Activated CD4-positive, alpha-beta T cell treated with anti-CD3 and anti-CD28 coated beads, Interleukin-2, amount 50 U/mL, for 4 hours (primary cell): ENCODE measurements at regions not wholly inside any gene's neighbourhood (a gene's known extent, or its start where the extent isn't known, plus 50 kb on each side); places are given as distances from the start of the nearest gene placed in this dataset.
"Not testable (repeated sequence)": the region's sequence is repeated elsewhere in the genome, so short reads cannot be mapped to it uniquely, and the experiment has no call there.

Experiments used
- DNase-seq, 2 experiments: peaks; one replicate each; pipeline ENCODE4 v3.0.0-alpha.2; 2020

DNA sequence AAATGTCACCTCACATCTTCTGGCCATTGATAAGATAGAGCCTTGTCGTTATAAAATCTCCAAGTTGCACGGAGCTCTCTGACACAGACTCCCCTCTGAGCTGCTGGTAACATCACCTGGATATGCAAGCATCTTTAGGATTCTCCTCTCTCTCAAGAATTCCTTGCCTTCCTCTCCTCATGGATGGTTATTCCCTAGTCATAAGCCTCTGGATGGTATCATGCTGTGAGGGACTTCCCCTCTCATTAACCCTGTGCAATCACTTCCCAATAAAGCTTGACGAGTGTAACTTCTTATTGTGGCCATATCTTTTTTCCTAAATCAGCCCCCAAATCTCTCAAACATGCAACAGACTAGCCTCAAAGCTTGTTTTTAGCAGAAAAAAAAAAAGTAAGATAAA, 1057.0 kb upstream of the SLIT2 start:
- no peak for DNase-seq

DNA sequence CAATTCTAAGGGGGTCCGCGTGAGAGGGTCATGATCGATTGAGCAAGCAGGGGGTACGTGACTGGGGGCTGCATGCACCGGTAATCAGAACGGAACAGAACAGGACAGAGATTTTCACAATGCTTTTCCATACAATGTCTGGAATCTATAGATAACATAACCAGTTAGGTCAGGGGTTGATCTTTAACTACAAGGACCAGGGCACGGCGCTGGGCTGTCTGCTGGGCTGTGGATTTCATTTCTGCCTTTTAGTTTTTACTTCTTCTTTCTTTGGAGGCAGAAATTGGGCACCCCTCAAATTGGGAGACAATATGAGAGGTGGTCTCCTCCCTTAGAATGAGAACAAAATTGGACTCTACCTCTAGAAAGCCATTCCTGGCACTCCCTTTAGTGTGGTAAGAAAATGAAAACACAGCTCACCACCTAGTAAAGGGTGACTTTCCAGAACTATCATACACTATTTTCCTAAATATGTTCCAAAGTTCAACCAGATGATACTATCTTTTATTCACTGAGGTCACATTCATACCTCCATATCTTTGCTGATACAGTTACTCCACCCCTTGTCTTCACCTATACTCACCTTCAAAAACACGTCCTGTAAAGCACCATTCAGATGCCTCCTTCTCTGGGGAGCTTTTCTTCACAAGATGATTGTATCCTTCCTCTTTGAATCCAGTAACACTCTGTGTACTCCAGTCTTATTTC, 1058.3 kb upstream of the SLIT2 start:
- DNase-seq = no peak

GRCh38 chr4:19191979-19192650, 1059.6 kb upstream of the SLIT2 start:
- DNase-seq = no peak

- no peak for DNase-seq
These were observed 1064.0 kb upstream of the SLIT2 start for GRCh38 chr4:19187691-19188090.

- no peak for DNase-seq
These were observed 1064.6 kb upstream of the SLIT2 start for GRCh38 chr4:19187096-19187495.

GRCh38 chr4:19181631-19182030, 1070.1 kb upstream of the SLIT2 start:
- not testable (repeated sequence) for DNase-seq

DNA sequence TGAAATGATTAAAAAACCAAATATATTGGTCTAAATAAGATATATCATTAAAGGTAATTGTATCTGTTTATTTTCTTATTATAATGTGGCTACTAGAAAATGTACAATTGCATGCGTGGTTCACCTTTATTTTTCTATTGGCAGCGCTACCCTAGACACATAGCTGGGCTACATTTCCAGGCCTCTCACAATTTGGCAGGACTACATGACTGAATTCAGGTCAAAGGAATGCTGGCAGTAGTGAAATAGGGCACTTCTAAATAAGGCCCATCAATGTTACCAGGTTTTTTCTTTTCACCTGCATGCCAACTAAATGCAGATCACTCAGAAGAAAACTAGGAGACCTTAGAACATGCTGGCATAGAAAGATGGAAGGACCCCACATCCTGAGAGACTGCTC, 1072.9 kb upstream of the SLIT2 start:
- no peak for DNase-seq

- DNase-seq = no peak
These were observed 1074.1 kb upstream of the SLIT2 start for GRCh38 chr4:19177616-19178015.

GRCh38 chr4:19171832-19172231, 1079.9 kb upstream of the SLIT2 start:
- DNase-seq = no peak

GRCh38 chr4:19167311-19167710, 1084.4 kb upstream of the SLIT2 start:
- DNase-seq = no peak

GRCh38 chr4:19164334-19164733, 1087.4 kb upstream of the SLIT2 start:
- no peak for DNase-seq

GRCh38 chr4:19159874-19160273, 1091.8 kb upstream of the SLIT2 start:
- DNase-seq = no peak

DNA sequence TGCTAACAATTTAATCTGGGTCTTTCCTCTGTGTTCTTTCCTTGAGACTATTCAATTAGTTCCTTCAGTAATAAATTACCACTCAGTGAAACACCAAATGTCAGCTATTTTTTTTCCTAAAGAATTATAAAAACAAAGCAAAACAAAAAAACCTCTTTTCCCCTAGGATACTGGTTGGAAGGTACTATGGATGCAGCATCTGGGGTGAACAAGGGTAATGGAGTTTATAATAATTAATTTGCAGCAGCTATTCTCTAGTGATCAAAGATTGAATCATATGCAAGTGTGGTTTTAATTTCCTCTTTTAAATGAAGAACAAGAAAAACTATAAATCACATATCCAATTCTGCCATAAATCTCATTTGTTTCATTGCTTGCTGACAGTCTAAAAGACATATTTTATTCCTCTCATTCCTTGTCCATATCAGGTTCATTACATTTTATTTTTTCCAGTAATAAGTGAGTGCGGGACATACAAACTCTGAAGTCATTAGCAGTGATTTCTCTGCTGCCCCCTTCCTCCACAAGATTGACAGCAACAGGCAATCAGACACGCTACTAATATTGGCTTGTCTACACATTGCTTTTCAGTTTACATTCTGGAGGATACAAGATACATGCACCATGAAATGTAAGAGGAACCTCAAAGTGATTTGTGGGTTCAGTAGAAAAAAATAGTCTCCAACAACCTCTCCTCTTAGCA, 1093.4 kb upstream of the SLIT2 start:
- DNase-seq = no peak

DNA sequence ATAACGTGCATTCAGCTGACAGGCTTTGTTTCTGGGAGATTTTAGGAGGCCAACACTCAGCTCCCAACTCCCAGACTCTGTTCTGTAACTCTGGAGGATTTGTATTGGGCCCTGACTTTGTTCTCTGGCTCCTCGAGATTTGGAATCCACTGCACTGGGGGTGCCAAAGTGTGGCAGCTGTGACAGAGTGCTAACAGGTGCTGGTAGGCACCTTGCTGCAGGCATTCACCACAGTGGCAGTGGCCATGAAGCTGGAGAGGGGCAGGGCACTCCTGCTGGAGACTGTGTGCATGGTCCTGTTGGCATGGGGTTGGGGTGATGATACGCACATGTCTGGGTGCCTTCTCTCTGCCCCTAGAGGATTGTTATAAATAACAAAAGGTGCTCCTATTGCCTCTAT, 1094.9 kb upstream of the SLIT2 start:
- no peak for DNase-seq

GRCh38 chr4:19155568-19155967, 1096.1 kb upstream of the SLIT2 start:
- no peak for DNase-seq

GRCh38 chr4:19154267-19154666, 1097.4 kb upstream of the SLIT2 start:
- DNase-seq = not testable (repeated sequence)

GRCh38 chr4:19152264-19152663, 1099.4 kb upstream of the SLIT2 start:
- DNase-seq = no peak

- no peak for DNase-seq
These were observed 1100.0 kb upstream of the SLIT2 start for GRCh38 chr4:19151684-19152083.

DNA sequence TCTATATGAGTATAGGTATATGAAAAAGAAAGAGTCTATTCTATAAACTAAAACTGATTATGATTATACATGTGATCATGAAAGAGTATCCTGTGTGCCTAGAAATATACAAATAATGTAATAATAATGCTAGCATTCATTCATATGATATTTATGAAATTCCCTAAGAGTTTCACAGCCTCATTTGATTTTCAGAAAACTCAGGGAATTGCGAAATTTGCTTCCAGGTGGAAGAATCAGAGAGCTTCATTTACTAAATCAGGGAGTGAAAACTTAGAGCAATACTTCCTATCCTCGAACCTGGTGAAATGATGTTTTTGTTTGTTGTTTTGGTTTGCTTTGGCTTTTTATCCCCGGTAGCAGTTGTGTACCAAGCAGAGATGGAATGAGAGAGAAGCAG, 1105.7 kb upstream of the SLIT2 start:
- no peak for DNase-seq

- DNase-seq = no peak
These were observed 1114.5 kb upstream of the LCORL start for GRCh38 chr4:19135895-19136633.

- DNase-seq = no peak
These were observed 1113.1 kb upstream of the LCORL start for GRCh38 chr4:19134685-19135084.

GRCh38 chr4:19133315-19133714, 1111.8 kb upstream of the LCORL start:
- DNase-seq = no peak

DNA sequence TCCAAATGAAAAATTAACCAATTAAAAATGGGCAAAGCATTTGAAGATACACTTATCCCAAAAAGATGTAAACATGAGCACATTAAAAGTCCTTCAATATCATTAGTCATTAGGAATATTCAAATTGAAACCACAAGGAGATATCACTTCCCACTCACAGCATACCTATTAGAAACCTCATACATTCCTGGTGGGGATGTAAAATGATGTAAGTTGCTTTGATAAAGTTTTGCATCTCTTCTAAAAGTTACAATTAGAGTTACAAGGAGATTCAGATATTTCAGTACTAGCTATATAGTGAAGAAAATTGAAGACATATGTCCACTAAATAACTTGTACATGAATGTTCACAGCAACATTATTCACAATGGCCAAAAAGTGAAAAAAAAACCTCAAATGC, 1109.3 kb upstream of the LCORL start:
- DNase-seq = no peak
